ENCODE measurements at regions not wholly inside any gene's neighbourhood (a gene's known extent, or its start where the extent isn't known, plus 50 kb on each side); places are given as distances from the start of the nearest gene placed in this dataset.

DNA sequence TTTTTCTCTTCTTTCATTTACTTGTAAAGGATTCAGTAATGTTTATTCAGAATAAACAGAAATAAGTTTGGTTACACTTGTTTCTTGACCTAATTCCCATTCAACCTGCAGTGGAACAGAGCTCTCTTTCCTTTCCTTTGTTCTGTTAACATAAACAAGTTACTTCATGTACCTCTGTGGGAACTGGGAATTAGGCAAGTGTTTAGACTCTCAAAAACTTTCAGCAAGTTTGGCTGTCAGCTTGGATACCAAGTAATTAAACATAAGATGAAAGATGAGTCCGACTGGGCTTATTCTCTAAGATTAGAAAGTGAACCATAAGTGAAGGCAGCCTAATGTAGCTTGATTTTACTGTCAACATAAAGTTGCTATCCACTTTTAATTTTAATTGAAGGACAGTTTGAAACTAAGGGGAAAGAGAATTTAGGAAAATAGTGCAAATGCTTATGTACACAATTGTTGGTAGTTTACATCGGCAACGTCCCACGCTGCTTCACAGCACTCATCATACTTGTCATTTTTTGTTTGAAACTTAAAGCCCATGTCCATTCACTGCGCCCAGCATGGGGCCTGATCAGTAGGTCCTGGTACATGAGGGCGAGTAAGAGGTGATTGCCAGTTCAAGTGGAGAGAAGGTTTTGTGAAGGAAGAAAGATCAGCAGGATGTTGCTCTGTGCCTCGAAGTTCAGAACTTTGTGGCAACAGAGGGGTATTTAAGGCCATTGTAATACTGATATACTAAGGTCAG, 113.0 kb downstream of the PLEKHG1 start:
- DNase-seq (ENCODE audit: low read depth in 2 of 2) = no peak

DNA sequence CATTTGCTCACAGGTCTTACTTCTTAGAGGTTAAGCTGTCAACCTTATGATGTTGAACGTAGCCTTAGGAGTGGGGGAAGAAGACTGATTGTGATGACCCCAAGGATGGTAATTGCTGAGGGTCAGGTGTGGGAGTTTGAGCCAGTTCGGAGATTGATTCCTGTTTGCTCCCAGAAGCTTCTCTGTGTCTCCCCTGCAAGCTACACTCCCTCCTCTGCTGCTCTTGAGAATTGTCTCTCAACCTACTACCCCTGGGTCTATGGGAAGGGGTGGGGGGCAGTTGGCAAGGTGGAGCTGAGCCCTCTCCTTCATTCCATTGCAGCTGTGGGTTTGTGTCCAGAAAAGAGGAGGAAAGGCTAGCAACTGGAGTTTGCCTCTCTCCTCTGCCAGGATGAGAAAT, 113.8 kb downstream of the PLEKHG1 start:
- DNase-seq (ENCODE audit: low read depth in 2 of 2) = no peak

GRCh38 chr6:150713931-150714330, 114.2 kb downstream of the PLEKHG1 start:
- no peak for DNase-seq (ENCODE audit: low read depth in 2 of 2)

DNA sequence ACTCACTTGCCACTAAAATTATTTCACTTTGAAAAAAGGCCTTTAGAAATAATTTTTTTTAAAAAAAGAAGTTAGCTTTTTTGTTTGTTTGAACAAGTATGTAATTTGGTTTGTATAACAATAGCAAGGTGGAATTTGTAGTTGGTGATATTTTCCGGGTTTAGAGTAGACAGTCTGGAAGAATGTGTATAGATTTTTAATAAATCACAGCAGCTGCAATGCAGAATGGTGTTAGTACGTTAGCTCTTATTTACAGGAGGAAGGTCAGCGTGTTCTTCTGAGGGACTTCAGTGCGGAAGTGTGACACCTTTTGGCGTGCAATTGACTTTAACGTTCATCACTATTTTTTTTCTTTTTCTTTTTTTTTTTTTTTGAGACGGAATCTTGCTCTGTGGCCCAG, 115.4 kb downstream of the PLEKHG1 start:
- no peak for DNase-seq (ENCODE audit: low read depth in 2 of 2)

- DNase-seq (ENCODE audit: low read depth in 2 of 2) = no peak
These were observed 117.7 kb downstream of the PLEKHG1 start for GRCh38 chr6:150717419-150717818.

DNA sequence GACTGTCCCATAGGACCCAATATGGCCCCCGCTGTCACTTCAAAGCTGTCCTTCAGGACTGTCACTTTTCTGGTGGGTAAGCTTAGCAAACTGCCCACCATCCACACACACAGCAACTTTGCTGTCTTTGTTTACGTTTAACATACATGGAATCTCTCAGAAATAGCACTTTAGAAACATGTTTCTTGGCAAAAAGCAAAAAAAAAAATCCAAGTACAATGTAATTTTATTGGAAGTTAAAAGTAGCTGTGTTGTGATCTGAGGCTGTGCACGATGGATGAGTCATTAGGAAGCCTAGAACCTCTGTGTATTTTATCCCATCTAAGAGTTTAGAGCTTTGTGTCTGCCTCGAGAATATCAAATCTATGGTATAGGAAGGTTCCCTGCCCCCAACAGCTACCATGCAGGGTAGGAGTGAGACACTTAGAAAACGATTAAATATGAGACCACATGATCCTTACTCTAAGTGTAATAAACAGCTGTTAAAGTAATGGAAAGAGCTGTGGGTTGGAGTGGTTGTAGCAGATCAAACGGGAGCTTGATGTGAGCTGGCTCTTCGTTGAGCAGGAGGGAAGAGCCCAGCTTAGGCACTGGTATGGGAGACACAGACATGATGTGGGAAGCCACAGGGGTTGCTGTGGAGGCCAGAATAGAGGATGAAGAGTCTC, 119.5 kb downstream of the PLEKHG1 start:
- no peak for DNase-seq (ENCODE audit: low read depth in 2 of 2)

DNA sequence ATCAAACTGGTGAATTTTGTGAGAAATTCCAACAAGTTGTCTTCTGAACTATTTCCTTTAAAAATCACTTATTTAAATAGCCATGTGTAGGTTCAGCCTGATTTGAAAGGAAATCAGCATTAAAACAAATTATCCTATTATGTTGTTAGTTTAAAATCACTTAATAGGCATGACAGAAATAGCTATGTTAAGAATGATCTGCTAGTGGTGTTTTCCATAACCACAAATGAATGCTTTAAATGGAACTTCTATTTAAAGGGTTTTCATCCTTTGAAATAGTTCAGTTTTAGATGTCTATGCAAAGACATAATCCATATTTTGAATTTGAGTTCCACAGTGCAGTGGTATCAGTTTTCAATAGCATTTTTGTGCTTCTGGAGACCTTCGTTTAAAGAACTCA, 120.1 kb downstream of the PLEKHG1 start:
- DNase-seq (ENCODE audit: low read depth in 2 of 2) = no peak

- no peak for DNase-seq (ENCODE audit: low read depth in 2 of 2)
These were observed 121.1 kb downstream of the PLEKHG1 start for GRCh38 chr6:150720774-150721233.

DNA sequence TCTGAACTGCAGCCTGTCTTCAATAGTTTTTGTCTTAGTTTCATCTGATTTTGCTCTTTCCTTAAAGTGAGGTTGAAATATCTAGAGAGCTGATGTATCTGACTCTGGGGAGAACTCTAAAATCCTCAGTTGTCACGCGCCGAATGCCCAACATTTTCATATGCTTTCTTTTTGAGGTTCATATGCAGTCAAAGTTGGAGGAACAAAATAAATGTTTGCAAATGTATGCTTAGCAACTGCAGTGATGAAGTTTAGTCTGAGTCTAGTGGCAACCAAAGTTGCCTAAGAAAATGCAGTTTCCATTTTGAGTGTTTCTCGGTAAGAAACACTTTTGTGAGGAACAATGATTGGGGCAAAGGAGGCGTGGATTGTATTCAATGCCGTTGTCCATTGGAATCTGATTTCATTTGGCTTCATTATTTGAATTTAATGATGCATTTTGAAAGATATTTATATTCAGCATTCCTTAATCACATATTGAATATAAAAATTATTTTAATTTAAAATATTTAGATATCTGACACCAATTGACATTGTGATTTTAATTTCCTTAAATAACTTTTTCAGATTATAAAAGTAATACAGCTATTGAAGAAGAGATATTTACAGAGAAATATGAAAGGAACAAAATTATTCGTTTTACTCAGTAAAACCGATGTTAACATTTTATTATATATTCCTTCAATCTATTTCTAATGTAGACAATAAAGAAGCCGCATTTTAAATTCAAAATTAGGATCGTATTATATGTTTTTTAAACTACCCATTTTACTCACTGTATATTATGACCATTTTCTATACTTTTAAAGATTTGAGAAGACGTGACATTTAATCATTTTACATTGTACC, 122.0 kb downstream of the PLEKHG1 start:
- DNase-seq (ENCODE audit: low read depth in 2 of 2) = no peak

DNA sequence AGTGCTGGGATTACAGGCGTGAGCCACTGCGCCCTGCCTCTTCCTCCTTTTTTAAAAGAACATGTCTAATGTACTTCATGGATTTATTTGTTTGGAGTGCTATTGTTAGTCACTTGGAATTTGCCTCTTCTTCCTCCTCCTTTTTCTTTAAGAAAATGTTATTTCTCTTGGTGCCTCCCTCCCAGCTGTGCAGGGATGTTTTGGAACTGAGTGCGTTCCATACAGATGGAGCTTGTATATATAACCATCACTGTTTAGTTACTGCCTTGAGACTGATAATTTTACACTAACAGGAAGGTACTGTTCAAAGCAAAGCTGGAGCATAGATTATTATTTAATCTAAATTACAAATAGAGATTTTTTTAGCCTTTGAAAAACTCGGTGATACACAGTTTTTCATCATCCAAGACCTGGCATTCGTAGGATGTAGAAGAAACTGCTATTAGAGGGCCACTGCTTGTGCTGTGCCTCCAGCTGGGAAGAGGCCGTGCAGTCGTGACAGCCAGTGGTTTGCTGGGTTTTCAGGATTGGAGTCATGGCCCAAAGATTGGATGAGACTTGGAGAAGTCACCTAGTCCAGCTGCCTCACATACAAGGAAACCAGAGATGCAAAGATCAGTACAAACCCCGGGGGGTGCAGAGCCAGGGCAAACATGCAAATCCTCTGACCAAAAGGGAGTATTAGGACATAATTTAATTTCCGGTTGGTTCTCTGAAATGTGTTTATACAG, 123.1 kb downstream of the PLEKHG1 start:
- DNase-seq (ENCODE audit: low read depth in 2 of 2) = no peak

- DNase-seq (ENCODE audit: low read depth in 2 of 2) = no peak
These were observed 123.6 kb downstream of the PLEKHG1 start for GRCh38 chr6:150723345-150723658.

DNA sequence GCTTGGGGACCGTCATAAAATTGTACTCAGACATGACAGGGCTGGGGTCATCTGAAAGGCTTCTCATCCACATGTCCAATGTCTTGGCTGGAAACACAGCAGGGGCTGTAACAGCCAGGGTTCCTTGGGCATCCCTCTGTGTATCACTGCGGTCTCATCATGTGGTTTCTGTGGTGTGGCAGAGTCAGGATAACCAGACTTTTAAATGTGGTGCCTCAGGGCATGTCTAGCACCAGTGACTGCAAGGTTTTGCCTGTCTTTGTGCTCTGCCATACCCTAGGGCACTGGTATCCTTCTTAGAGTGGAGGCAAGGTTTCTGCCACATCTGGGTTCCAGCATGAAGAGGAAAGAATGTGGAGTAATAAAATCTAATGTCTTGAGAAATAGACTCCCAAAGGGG, 124.2 kb downstream of the PLEKHG1 start:
- DNase-seq (ENCODE audit: low read depth in 2 of 2) = no peak

DNA sequence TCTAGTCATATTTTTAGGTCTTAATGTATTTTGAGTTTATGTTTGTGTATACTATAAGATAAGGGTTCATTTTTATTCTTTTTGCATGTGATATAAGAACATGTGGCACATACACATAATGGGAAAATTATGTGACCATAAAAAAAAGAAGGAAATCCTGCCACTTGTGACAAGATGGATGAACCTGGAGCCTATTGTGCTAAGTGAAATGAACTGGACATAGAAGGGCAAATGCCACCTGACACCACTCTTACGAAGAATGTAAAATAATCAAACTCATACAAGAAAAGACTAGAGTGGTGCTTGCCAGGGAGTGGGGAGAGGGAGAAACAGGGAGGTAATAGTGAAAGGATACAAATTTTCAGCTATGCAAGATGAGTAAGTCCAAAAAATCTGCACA, 126.1 kb downstream of the PLEKHG1 start:
- no peak for DNase-seq (ENCODE audit: low read depth in 2 of 2)

GRCh38 chr6:150729188-150729748, 129.6 kb downstream of the PLEKHG1 start:
- no peak for DNase-seq (ENCODE audit: low read depth in 2 of 2)

DNA sequence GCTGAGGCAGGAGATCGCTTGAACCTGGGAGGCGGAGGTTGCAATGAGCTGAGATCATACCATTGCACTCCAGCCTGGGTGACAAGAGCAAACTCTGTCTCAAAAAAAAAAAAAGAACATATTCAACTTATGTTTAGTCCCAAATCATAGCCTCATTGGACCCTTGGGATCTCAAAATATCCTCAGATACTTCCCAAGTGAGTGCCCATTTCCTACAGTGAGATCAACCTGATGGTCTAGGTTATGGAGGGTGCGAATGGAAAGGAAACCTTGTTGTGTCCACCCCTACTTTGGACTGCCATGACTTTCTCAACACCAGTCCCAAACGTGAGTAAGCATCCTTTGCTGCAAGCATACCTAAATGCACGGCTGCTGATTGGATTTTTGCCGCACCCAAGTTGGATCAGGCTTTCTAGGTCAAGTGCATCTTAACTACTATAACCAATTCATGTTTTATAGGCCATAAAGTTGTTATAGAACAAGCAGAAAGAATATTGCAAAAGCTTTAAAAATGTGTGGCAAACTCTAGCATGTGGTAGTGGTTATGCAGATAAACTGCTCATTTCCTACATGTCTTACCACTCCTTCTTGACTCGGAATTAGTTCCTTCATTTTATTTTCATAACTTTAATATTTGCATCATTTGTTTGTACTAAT, 131.2 kb downstream of the PLEKHG1 start:
- DNase-seq (ENCODE audit: low read depth in 2 of 2) = no peak

GRCh38 chr6:150732765-150733539, 132.6 kb upstream of the MTHFD1L start:
- no peak for DNase-seq (ENCODE audit: low read depth in 2 of 2)

DNA sequence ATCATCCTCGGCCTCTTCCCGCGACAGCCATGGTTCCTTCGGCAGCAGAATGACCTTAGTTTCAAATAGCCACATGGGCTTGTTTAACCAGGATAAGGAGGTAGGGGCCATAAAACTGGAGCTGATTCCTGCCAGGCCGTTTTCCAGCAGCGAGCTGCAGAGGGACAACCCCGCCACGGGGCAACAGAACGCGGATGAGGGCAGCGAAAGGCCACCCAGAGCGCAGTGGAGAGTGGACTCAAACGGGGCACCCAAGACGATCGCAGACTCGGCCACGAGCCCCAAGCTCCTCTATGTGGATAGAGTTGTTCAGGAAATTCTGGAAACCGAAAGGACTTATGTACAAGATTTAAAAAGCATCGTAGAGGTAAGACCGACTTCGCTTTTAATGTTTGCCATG, 131.8 kb upstream of the MTHFD1L start:
- DNase-seq (ENCODE audit: low read depth in 2 of 2) = no peak

DNA sequence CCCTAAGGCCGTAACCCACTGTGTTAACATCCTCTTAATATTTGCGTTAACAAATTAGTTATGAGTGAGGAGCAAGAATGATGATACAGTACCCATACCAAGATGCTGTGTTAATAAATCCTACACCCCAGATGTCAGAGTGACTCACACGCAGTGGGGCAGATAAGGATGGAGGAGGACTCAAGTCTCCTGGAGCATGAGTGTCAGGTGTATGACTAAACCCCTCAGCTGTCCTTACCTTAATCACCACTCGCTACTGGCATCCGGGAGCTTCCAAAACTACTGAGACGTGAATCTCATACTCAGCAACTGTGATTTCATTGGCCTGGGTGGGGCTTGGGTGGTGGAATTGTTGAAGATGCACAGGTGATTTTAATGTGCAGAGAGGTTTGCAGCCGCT, 131.3 kb upstream of the MTHFD1L start:
- no peak for DNase-seq (ENCODE audit: low read depth in 2 of 2)

DNA sequence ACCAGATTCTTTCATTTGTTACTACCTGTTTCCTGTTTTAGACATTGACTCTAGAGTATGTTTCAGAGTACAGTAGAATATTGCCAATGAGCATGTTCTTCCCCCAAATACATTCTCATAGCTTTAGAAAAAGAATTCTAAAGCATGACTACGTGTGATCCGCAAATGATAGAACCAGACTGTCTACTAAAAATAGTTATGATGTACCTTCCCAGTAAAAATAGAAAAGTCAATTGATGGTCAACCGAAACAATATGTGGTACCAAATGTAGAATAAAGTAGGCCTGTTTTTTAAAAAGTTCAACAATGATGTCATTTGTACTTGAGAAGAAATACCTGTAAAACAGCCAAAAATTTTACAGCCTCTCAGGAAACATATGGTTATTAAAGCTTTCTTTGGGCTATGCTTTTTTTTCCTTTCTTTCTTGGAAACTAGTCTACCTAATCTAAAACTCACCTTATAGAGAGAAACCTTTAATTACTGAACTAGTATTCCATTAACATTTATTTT, 130.1 kb upstream of the MTHFD1L start:
- no peak for DNase-seq (ENCODE audit: low read depth in 2 of 2)

GRCh38 chr6:150738092-150738629, 127.3 kb upstream of the MTHFD1L start:
- DNase-seq (ENCODE audit: low read depth in 2 of 2) = no peak

All from stimulated activated CD8-positive, alpha-beta memory T cell treated with anti-CD3 and anti-CD28 coated beads, Interleukin-2, amount 100 ng/mL, for 48 hours (primary cell).